HG02610 (cell line): ENCODE measurements at regions not wholly inside any gene's neighbourhood (a gene's known extent, or its start where the extent isn't known, plus 50 kb on each side); places are given as distances from the start of the nearest gene placed in this dataset.
A peak's percentile ranks its signal among the peaks of the same experiment; 100 is the strongest.
"Not testable (repeated sequence)": the region's sequence is repeated elsewhere in the genome, so short reads cannot be mapped to it uniquely, and the experiment has no call there.

ENCODE experiments used
- ATAC-seq: cut with Tn5 transposase; IDR thresholded peaks from one replicate; pipeline ENCODE4 v1.9.1; 2021; ENCODE audit warnings: mild to moderate bottlenecking, moderate library complexity; ENCODE audit not compliant: unreplicated experiment

GRCh38 chr4:81789741-81790399, 318.2 kb upstream of the RASGEF1B start:
- no peak for ATAC-seq

- no peak for ATAC-seq
Observed at GRCh38 chr4:81789158-81789557, 317.5 kb upstream of the RASGEF1B start.

DNA sequence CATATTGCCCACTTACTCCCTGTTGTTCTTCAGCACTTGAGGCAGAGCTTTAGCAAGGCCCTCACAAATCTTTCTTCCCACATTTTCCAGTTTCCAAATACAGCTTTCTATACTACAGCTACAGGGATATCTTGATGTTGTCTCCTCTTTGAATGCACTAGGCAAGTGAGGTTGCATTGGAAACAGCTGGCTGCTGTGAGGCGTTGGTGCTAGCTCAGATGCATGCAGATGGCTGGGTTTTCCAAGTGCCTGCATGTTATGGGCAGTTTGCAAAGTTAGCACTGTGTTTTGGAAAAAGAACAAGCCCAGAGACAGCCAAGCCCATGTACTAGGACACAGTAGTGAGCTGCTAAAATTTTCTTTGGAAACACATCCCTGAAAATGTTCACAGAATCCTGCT, 315.1 kb upstream of the RASGEF1B start:
- ATAC-seq = no peak

- ATAC-seq = no peak
Observed at GRCh38 chr4:81786063-81786763, 314.5 kb upstream of the RASGEF1B start.

DNA sequence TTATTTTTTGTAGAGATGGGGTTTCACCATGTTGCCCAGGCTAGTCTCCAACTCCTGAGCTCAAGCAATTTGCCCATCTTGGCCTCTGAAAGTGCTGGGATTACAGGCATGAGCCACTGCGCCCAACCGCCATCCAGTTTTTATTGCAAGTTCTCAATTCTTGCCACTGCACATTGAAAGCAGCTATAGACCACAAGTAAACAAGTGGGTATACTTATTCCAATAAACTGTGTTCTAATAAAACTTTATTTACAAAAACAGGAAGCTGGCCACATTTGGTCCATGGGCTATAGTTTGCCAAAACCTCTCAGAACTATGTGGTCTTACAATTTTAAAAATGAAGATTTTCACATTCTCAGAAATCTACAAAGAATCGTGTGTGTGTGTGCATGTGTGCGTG, 313.6 kb upstream of the RASGEF1B start:
- no peak for ATAC-seq

DNA sequence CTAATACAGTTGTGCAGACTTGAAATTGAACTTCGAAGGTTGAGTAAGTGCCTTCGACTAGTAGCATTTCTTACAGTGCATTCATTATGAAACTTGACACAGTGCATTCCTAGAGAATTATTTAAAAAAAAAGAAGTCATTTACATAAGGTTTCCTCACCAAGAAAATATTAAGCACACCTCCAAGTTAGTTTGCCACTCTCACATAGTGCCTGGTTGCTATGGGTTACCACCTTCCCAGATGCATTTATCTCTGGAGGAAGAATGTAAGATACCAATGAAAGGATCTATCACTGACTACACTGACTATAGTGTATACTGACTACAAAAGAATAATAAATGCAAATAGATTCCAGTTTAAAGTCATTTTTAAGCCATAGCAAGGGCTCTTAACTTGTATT, 311.9 kb upstream of the RASGEF1B start:
- ATAC-seq = no peak

- no peak for ATAC-seq
Observed at GRCh38 chr4:81781799-81782198, 310.1 kb upstream of the RASGEF1B start.

DNA sequence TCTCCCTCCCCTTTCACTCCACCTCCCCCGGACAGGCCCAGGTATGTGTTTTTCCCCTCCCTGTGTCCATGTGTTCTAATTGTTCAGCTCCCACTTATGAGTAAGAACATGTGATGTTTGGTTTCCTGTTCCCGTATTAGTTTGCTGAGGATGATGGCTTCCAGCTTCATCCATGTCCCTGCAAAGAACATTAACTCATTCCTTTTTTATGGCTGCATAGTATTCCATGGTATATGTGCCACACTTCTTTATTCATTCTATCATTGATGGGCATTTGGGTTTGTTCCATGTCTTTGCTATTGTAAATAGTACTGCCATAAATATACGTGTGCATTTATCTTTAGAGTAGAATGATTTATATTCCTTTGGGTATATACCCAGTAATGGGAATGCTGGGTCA, 306.0 kb upstream of the RASGEF1B start:
- ATAC-seq = not testable (repeated sequence)

DNA sequence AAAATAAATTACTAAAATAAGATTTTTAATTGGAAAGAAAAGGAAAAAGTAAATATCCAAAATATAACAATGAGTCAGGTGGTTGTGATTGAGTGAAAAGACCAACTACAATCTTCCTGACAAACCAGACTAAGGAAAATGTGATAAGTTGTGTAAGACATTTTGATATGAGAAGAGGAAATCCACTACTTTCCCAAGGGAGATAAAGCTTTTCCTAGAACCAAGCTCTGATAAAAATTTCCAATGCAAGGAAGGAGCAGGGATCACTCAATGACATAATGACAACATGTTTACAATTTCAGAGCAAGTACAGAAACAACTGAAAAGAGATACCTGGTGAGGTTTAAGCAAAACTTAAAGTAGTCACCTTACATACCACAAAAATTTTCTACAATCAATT, 305.1 kb upstream of the RASGEF1B start:
- ATAC-seq = no peak

- no peak for ATAC-seq
Observed at GRCh38 chr4:81773557-81773956, 301.9 kb upstream of the RASGEF1B start.

GRCh38 chr4:81771721-81772120, 300.0 kb upstream of the RASGEF1B start:
- ATAC-seq = no peak

GRCh38 chr4:81769244-81769643, 297.5 kb upstream of the RASGEF1B start:
- no peak for ATAC-seq

DNA sequence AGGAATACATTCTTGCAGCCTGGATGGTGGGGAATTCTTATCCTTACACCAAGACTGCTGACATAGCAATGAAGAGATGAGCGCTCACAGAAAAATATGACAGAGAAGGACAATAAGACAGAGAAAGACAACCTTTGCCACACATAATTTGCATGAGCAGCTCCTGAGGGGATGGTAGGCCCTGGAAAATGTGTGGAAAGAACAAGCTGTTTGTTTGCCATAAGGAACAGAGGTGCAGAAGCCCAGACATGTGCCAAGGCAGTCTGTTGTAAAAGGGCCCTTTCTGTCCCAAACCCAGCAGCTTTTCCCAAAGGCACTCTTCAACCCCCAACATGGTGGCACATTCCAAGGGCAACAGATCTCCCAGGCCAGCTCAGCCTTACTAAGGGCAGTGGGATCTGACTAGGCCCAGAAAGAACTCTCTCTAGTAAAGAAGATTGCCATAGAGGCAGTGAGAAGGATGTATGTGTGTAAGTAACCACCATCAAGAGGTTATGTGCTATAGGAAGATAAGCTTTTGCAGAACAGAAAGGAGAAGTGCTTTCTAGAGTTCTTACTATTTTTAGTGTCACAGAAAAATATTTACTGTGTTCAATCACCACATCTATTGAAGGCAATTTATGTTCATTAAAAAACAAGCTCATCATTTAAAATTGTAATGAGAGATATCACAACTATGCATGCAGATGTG, 287.0 kb upstream of the RASGEF1B start:
- peak; percentile 46 for ATAC-seq

GRCh38 chr4:81757691-81758090, 286.0 kb upstream of the RASGEF1B start:
- no peak for ATAC-seq

DNA sequence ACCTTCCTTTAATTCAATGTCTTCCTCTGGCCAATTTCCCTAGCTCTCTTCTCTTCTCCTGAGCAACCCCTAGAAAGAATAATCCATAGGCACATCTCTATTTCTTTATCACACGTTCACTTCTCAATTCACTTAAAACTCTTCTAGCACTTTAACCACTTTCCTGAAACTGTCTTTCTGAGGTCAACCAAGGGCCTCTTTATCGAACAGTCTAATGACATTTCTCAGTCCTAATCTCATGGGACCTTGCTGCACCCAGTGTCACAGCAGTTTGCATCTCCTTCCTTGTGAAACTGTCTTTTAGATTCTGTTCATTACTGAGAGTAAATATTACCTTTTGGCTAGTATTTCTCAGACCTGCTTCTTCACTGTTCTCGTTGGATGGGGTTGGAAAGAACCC, 285.3 kb upstream of the RASGEF1B start:
- peak; percentile 87 for ATAC-seq

GRCh38 chr4:81756042-81756441, 284.3 kb upstream of the RASGEF1B start:
- no peak for ATAC-seq

DNA sequence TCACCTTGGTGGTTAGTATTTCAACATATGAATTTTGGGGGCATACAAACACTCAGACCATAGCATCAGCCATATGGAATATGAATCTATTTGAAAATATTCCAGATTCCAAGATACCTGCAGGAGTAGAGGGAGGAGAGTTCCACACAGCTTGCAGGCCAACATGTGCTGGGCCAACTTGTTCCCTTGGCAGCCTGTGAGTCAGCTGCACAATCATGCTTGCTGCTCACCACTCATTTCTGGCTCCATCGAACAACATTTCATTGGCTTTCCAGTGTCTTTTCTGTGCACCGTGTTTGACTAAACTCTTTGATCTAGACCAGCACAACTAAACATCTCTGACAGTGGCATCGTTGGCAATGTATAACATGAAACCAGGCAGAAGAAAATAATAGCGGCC, 282.5 kb upstream of the RASGEF1B start:
- no peak for ATAC-seq

- no peak for ATAC-seq
Observed at GRCh38 chr4:81751531-81752289, 280.0 kb upstream of the RASGEF1B start.

- no peak for ATAC-seq
Observed at GRCh38 chr4:81747242-81747930, 275.7 kb upstream of the RASGEF1B start.

DNA sequence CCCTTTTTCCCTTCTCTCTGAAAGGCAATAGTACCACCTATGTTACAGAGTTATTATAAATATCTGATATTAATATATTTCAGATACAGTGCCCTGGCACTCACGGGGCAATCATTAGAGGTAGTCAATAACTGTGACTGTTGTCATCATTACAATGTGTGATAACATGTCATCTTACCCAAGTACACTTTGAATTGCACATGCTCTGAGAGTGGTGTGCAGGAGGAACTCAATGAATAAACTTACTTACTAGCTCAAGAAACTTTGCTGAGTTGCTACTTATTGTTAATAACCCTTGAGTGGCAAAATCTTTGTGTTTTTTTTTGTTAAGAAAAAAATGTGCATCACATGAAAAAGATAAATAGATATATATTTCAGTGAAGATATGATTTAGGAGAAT, 275.1 kb upstream of the RASGEF1B start:
- ATAC-seq = no peak

DNA sequence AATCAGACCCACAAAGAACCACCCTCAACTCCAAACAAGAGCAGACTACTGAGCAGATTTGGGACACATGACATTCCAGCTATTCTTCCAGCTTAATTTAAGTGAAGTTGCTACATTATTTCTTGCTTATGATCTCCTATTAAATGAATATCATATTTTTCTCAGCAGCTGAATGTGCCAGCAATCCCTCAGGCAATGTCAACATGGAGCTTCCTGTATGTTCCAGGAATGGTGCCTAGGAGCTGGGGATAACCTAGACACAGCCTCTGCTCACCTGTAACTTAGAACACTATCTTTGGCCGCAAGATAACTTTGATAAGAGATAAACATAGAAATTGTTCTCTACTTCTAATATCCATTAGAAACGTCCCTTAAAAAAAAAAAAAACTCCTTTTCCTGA, 274.4 kb upstream of the RASGEF1B start:
- no peak for ATAC-seq
